ENCODE measurements at regions not wholly inside any gene's neighbourhood (a gene's known extent, or its start where the extent isn't known, plus 50 kb on each side); places are given as distances from the start of the nearest gene placed in this dataset.

- H3K27me3 Mint-ChIP-seq (ENCODE audit: insufficient read depth, low read depth), result no peaks in the 10 kb centered on the region
- no peak overlapping the region for H3K4me3 ChIP-seq
- no peaks in the 10 kb centered on the region for H3F3A ChIP-seq (ENCODE audit: low read depth)
- no peak overlapping the region for H3K27ac Mint-ChIP-seq
- H3K9me3 Mint-ChIP-seq, result no peaks in the 10 kb centered on the region
- no peak overlapping the region for H2AFZ ChIP-seq (replicated peaks)
- no peaks in the 10 kb centered on the region for H4K20me1 ChIP-seq (ENCODE audit: low read depth)
- H3K4me1 ChIP-seq, result peaks cover 4% of the 10 kb centered on the region
- TF ChIP-seq, protein P1, sequence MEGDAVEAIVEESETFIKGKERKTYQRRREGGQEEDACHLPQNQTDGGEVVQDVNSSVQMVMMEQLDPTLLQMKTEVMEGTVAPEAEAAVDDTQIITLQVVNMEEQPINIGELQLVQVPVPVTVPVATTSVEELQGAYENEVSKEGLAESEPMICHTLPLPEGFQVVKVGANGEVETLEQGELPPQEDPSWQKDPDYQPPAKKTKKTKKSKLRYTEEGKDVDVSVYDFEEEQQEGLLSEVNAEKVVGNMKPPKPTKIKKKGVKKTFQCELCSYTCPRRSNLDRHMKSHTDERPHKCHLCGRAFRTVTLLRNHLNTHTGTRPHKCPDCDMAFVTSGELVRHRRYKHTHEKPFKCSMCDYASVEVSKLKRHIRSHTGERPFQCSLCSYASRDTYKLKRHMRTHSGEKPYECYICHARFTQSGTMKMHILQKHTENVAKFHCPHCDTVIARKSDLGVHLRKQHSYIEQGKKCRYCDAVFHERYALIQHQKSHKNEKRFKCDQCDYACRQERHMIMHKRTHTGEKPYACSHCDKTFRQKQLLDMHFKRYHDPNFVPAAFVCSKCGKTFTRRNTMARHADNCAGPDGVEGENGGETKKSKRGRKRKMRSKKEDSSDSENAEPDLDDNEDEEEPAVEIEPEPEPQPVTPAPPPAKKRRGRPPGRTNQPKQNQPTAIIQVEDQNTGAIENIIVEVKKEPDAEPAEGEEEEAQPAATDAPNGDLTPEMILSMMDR (IDR thresholded peaks at IDR 0.05), result no peak
- TF ChIP-seq EZH2phosphoT487 (IDR thresholded peaks at IDR 0.05), result no peak
- no peak for TF ChIP-seq EZH2 (IDR thresholded peaks at IDR 0.05)
- DNase-seq (ENCODE audit: low spot score), result no peak
- H3K27ac ChIP-seq, result no peak overlapping the region
- H3K79me2 ChIP-seq (ENCODE audit: low read depth), result no peaks in the 10 kb centered on the region
- no peaks in the 10 kb centered on the region for H3K36me3 ChIP-seq
- H3K4me1 Mint-ChIP-seq, result no peaks in the 10 kb centered on the region
- H3K27me3 ChIP-seq, result no peaks in the 10 kb centered on the region
- no peaks in the 10 kb centered on the region for H3K36me3 Mint-ChIP-seq
- no peak overlapping the region for H3K9ac ChIP-seq
- no peaks in the 10 kb centered on the region for H3K9me3 ChIP-seq (ENCODE audit: low read depth)
- H3K4me2 ChIP-seq, result no peak overlapping the region
- H3K4me3 Mint-ChIP-seq, result no peak overlapping the region
Observed at GRCh38 chr2:164143183-164143930, 407.5 kb upstream of the FIGN start.

- no peaks in the 10 kb centered on the region for H3K9me3 ChIP-seq (ENCODE audit: low read depth)
- H3F3A ChIP-seq (ENCODE audit: low read depth), result no peaks in the 10 kb centered on the region
- no peaks in the 10 kb centered on the region for H3K36me3 ChIP-seq
- H3K4me3 Mint-ChIP-seq, result no peak overlapping the region
- no peaks in the 10 kb centered on the region for H3K27me3 Mint-ChIP-seq (ENCODE audit: insufficient read depth, low read depth)
- H3K9me3 Mint-ChIP-seq, result no peaks in the 10 kb centered on the region
- no peaks in the 10 kb centered on the region for H4K20me1 ChIP-seq (ENCODE audit: low read depth)
- H3K27ac ChIP-seq, result no peak overlapping the region
- H3K79me2 ChIP-seq (ENCODE audit: low read depth), result no peaks in the 10 kb centered on the region
- H3K27ac Mint-ChIP-seq, result no peak overlapping the region
- peaks cover 4% of the 10 kb centered on the region for H3K4me1 ChIP-seq
- TF ChIP-seq EZH2 (IDR thresholded peaks at IDR 0.05), result no peak
- TF ChIP-seq, protein P1 (IDR thresholded peaks at IDR 0.05), result no peak
- no peak for TF ChIP-seq EZH2phosphoT487 (IDR thresholded peaks at IDR 0.05)
- H3K36me3 Mint-ChIP-seq, result no peaks in the 10 kb centered on the region
- DNase-seq (ENCODE audit: low spot score), result no peak
- no peaks in the 10 kb centered on the region for H3K4me1 Mint-ChIP-seq
- no peak overlapping the region for H3K4me2 ChIP-seq
- no peaks in the 10 kb centered on the region for H3K27me3 ChIP-seq
- no peak overlapping the region for H2AFZ ChIP-seq (replicated peaks)
- no peak overlapping the region for H3K4me3 ChIP-seq
- H3K9ac ChIP-seq, result no peak overlapping the region
Observed at GRCh38 chr2:164142755-164143154, 406.9 kb upstream of the FIGN start.

GRCh38 chr2:164141271-164141670 lies 405.5 kb upstream of the FIGN start:
- Histone ChIP-seq H3K79me2 (ENCODE audit: low read depth) (no peaks in the 10 kb centered on the region), H3K9me3 (ENCODE audit: low read depth) (no peaks in the 10 kb centered on the region), H3K4me3 (no peak overlapping the region), H3K36me3 (no peaks in the 10 kb centered on the region), H3K9ac (no peak overlapping the region), H3K4me1 (peaks cover 4% of the 10 kb centered on the region), H2AFZ (replicated peaks) (no peak overlapping the region), H3F3A (ENCODE audit: low read depth) (no peaks in the 10 kb centered on the region), H3K4me2 (no peak overlapping the region), H3K27me3 (no peaks in the 10 kb centered on the region), H4K20me1 (ENCODE audit: low read depth) (no peaks in the 10 kb centered on the region), H3K27ac (no peak overlapping the region)
- Mint-ChIP-seq H3K9me3 (no peaks in the 10 kb centered on the region), H3K27ac (no peak overlapping the region), H3K4me3 (no peak overlapping the region), H3K4me1 (no peaks in the 10 kb centered on the region), H3K36me3 (no peaks in the 10 kb centered on the region), H3K27me3 (ENCODE audit: insufficient read depth, low read depth) (no peaks in the 10 kb centered on the region)
- no peak for TF ChIP-seq EZH2phosphoT487 (IDR thresholded peaks at IDR 0.05)
- DNase-seq (ENCODE audit: low spot score), result no peak

- no peaks in the 10 kb centered on the region for H3K79me2 ChIP-seq (ENCODE audit: low read depth)
- H3F3A ChIP-seq (ENCODE audit: low read depth), result no peaks in the 10 kb centered on the region
- Mint-ChIP-seq H3K27me3 (ENCODE audit: insufficient read depth, low read depth) (no peaks in the 10 kb centered on the region), H3K4me3 (no peak overlapping the region), H3K9me3 (no peaks in the 10 kb centered on the region), H3K27ac (no peak overlapping the region), H3K36me3 (no peaks in the 10 kb centered on the region), H3K4me1 (no peaks in the 10 kb centered on the region)
- no peak overlapping the region for H3K4me3 ChIP-seq
- H3K4me2 ChIP-seq, result no peak overlapping the region
- no peak overlapping the region for H3K27ac ChIP-seq
- DNase-seq (ENCODE audit: low spot score), result no peak
- H2AFZ ChIP-seq (replicated peaks), result no peak overlapping the region
- peaks cover 4% of the 10 kb centered on the region for H3K4me1 ChIP-seq
- no peaks in the 10 kb centered on the region for H4K20me1 ChIP-seq (ENCODE audit: low read depth)
- no peak overlapping the region for H3K9ac ChIP-seq
- TF ChIP-seq EZH2 (IDR thresholded peaks at IDR 0.05), result no peak
- TF ChIP-seq EZH2phosphoT487 (IDR thresholded peaks at IDR 0.05), result no peak
- TF ChIP-seq, protein P1 (IDR thresholded peaks at IDR 0.05), result no peak
- no peaks in the 10 kb centered on the region for H3K36me3 ChIP-seq
- H3K9me3 ChIP-seq (ENCODE audit: low read depth), result no peaks in the 10 kb centered on the region
- no peaks in the 10 kb centered on the region for H3K27me3 ChIP-seq
Observed at GRCh38 chr2:164138750-164139149, 402.9 kb upstream of the FIGN start.

Data from neural progenitor cell (in vitro differentiated cells).